NCI-H2029 (cell line): ENCODE measurements at regions not wholly inside any gene's neighbourhood (a gene's known extent, or its start where the extent isn't known, plus 50 kb on each side); places are given as distances from the start of the nearest gene placed in this dataset.
"Not testable (repeated sequence)": the region's sequence is repeated elsewhere in the genome, so short reads cannot be mapped to it uniquely, and the experiment has no call there.

ENCODE experiments used
- DNase-seq: peaks from one replicate; lab custom pipeline; 2025; lab: John Stamatoyannopoulos, UW

GRCh38 chr18:56488739-56489138 is 149.7 kb downstream of the TXNL1 start:
- no peak for DNase-seq

GRCh38 chr18:56487801-56488200 is 150.6 kb downstream of the TXNL1 start:
- no peak for DNase-seq

DNA sequence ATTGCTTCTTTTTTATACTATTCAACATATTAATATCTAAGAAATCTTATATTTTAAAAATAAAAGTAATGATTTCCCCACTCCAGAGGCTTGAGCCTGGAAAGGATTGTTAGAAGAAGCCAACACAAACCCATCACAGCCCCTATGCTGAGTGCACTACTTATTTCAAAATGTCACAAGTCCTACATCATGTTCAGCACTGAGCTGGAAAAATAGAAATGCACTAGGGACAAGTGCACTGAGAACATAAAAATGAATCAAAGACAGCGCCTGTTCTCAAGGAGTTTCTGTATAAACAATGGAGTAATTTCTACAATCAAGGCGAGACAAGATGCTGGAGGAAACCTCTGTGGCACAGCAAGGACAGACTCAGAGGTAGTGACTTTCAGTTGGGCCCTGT is 155.0 kb downstream of the TXNL1 start:
- DNase-seq: no peak

DNA sequence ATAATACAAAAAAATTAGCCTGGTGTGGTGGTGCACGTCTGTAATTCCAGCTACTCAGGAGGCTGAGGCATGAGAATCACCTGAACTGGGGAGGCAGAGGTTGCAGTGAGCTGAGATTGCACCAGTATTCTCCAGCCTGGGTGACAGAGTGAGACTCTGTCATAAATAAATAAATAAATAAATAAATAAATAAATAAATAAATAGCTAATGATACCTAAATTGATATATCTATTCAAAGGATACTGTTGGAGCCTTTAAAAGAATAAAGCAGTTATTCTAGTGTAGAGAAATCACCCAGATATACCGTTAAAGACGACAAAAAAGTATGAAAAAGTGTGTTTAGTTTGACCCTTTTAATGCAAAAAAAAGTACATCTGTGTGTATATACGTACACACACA is 155.6 kb downstream of the TXNL1 start:
- DNase-seq: not testable (repeated sequence)

GRCh38 chr18:56481751-56482150 is 156.6 kb downstream of the TXNL1 start:
- no peak for DNase-seq

DNA sequence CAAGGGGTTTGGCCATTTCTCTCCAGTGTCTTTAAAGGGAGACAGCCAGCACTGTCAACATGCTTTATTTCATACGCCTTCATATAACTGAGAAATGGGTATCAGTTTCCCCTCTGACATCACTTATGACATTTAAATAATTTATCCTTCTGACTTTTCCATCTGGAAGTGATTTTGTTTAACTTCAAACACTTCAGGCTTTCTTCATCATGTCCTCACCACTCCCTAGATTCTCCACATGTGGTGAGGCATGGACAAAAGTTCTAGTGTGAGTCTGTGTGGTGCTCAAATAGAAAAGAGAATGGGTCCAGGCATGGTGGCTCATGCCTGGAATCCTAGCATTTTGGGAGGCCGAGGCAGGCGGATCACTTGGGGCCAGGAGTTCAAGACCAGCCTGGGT is 158.6 kb downstream of the TXNL1 start:
- no peak for DNase-seq

DNA sequence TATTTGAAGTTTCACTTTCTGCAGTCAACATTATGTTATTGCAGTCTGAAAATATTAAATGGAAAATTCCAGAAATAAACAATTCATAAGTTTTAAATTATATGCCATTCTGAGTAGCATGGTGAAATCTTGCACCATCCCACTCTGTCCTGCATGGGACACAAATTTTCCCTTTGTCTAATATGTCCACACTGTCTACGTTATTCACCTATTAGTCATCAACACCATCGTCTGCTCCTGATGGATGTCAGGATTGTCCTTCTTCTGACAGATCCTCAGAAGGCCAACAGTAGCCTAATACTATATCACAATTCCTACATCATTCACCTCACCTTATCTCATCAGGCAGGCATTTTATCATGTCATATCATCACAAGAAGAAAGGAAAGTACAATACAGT is 163.1 kb downstream of the TXNL1 start:
- DNase-seq: no peak

DNA sequence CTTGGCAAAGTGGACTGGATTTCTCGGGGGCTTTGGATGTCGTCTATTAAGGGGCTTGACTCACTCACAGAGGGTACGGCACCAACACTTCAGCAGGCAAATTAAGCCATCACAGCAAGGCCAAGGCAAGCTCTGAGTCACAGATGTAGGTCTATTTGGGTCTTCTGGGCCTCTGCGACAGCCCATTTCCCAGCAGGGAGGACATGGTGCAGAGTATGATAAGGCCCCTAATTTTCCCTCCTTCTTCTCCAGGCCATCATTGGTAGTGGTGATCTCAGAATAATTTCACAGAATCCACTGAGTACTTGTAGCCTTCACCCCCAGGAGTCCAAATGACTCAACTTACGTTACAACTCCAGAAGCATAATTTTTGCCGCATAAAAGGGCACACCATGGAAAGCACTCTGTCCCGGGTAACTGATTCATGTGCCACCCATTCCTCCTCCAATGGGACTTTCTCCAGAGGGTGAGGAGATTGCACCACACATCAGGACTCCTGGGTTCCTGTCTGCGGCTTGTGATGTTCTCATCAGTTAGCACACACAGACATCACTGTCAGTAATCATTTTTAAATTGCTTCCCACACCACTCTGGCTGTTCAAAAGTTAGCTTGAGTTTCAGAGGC is 164.9 kb downstream of the TXNL1 start:
- no peak for DNase-seq

GRCh38 chr18:56470406-56471351 is 167.7 kb downstream of the TXNL1 start:
- no peak for DNase-seq

- DNase-seq: no peak
Measured at GRCh38 chr18:56469582-56469981, 168.8 kb downstream of the TXNL1 start.

DNA sequence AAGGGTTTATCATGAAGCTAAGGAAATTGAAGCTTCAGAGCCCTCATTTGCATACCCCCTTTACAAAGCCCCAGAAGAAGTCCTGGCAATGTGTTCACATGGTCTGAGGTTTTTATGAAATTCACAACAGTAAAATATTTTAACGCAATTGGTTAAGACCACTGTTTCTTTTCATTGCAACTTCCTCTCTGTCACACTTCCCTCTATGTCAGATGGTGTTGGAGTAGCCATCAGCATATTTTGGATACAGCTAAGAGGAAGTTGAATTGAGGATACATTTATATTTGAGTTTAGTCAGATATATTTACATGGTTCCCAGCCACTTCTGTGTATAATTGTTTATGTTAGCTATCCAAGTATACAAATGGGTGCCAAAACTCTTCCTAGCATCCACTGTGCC is 170.0 kb downstream of the TXNL1 start:
- DNase-seq: no peak

DNA sequence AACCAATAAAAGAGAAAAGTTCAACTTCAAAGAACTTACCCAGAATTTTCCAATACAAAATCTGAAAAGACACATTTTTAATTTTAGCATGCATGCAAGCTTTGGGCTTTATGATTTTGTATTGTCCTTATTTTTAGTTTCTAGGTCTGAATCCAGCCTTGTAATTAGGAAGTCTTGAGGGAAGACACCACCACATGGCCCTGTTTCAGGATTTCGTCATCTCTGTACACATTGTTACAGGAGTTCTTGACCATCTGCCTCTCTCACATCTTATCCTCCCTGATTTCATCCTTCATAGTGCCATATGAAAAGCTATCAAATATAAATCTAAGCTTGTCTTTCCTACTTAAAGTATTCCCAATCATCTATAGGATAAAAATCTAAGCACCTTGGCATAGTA is 176.1 kb downstream of the TXNL1 start:
- no peak for DNase-seq

DNA sequence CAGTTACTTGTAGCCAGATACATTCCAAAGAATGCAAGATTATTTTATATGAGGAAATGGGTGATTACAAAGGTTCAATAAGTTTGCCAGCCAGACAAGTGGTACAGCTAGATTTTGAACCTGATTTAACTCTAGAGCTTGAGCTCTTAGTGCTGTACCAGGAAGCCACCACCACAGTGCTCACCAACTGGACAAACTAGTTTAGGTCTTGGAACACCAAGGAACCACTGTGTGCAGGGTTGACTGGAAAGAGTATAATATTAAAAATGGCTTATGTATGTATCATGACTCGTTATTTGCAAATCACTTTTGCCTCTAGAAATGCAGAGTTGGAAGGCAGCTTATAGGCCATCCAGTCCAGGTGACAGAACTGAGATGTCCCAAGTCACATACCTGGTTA is 177.2 kb downstream of the TXNL1 start:
- no peak for DNase-seq

GRCh38 chr18:56460581-56460980 is 177.8 kb downstream of the TXNL1 start:
- DNase-seq: no peak

DNA sequence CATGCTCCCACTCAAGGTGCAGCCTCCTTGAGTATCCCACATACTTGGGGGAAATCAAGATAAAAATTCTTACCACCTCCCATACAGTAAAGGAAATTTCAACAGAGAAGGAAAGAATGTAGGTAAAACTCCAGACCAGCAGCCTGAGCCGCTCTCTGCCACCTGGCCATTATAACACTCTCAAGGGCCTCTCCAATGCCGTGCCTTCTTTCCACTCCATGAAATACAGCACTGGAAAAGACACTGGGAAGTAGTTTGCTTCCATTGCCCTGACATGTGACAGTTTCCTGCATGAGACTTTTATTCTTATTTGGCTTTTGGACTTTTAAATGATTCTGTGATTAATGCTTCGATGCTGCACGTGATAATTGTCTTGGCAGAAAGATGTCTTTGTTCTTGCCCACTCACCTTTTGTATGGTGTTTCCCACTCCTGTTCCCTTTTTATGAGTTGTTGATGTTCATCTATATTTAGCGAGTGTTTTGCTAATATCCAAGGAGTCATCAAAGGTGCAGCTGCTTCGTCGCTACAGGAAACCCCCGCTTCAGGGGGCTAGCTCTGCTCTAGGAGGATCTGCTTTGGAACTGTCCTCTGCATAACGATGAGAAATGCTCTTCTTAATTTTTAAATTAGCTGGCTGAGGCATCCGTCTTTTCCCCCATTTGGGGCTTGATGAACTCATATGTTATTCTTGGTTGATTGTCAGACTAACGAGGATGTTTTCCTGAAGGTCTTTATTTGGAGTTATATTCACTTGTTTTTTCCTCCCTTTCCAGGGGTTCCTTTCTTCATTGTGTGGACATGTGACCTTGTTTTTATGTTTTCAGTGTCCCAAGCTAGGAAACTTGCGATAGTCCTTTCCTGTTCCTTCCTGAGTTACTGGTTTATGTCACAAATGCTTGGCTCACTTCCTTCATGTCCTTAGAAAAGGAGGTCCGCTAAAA is 179.4 kb downstream of the TXNL1 start:
- no peak for DNase-seq

DNA sequence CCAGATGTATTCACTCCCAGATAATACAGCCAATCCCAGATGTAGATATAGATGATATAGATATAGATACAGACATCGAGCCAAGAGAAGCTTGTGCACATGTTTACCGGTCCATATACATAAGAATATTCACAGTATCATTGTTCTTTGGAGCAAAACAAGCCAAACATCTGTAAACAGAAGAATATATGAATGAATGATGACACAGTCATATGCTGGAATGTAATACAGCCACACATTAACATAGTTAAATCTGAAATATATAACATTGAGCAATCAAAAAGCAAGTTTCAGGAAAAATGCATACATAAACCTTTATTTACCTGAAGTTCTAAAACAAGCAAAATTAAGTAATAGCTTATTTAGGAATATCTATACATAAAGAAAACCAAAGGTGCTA is 182.5 kb downstream of the TXNL1 start:
- no peak for DNase-seq

DNA sequence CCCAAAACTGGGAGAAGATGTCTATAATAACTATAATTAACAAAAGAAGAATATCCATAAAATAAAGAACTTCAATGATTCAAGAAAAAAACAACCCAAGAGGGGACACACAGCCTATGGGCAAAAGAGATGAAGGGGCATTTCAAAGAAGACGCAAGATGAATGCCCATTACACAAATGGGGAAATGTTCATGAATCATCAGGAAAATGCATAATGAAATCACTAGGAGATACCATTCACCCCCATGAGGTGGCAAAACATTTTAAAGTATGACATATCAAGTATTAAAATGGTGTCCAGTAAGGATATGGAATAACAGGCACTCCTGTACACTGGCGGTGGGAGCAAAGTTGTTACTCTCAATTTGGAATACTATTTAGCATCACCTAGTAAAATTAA is 183.3 kb downstream of the TXNL1 start:
- DNase-seq: no peak

GRCh38 chr18:56453631-56454030 is 184.8 kb downstream of the TXNL1 start:
- DNase-seq: no peak

DNA sequence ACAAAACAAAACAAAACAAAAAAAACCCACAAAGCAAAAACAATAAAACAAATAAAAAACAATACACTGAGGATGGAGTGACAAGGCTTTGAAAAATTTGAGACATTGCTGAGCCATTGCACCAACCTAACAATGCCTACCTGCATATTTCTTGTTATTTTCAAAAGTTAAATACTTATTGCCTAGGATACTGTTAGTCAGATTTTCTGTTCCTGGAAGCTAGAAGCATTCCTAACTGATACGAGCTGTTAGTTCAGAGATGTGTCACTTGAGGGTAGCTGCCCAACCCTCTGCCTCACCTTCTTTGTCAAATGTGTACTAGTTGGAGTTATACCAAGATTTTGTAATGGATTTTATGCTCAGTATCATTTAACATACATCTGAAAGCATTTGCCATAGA is 187.2 kb downstream of the TXNL1 start:
- no peak for DNase-seq

- DNase-seq: no peak
Measured at GRCh38 chr18:56448751-56449150, 189.6 kb downstream of the TXNL1 start.

GRCh38 chr18:56445422-56445821 is 193.0 kb downstream of the TXNL1 start:
- peak; percentile 39 for DNase-seq

GRCh38 chr18:56444201-56444600 is 194.2 kb downstream of the TXNL1 start:
- DNase-seq: no peak
